ENCODE measurements at regions not wholly inside any gene's neighbourhood (a gene's known extent, or its start where the extent isn't known, plus 50 kb on each side); places are given as distances from the start of the nearest gene placed in this dataset.

DNA sequence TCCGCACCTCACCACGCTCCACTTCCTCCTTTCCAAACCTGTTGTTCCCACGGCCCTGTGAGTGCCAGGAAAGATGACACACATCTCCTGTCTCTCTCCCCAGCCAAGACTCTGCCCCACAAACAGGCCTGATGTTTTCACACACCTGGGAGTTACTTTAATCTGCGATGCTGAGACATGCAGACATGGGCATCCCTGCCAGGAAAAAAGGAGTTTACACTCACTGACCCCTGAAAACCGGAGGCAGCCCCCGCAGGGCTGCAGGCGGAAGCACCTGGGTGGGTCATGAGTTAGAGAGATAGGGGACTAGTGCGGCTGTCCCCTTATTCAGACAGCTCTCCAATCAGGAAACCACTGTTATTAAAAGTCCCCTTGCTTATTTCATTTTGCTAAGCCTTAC, 106.4 kb upstream of the CARD11 start:
- Histone ChIP-seq H3K27ac (no peak overlapping the region), H3K27me3 (peaks cover 0 to 25% (median 8%) of the 10 kb centered on the region in 7 donors), H3K4me3 (no peak overlapping the region), H3K4me1 (no peaks in the 10 kb centered on the region), H3K9me3 (peaks cover 0 to 8% (median 0%) of the 10 kb centered on the region in 11 donors), H3K36me3 (no peaks in the 10 kb centered on the region)
- no peak for ATAC-seq
- TF ChIP-seq, protein P1, sequence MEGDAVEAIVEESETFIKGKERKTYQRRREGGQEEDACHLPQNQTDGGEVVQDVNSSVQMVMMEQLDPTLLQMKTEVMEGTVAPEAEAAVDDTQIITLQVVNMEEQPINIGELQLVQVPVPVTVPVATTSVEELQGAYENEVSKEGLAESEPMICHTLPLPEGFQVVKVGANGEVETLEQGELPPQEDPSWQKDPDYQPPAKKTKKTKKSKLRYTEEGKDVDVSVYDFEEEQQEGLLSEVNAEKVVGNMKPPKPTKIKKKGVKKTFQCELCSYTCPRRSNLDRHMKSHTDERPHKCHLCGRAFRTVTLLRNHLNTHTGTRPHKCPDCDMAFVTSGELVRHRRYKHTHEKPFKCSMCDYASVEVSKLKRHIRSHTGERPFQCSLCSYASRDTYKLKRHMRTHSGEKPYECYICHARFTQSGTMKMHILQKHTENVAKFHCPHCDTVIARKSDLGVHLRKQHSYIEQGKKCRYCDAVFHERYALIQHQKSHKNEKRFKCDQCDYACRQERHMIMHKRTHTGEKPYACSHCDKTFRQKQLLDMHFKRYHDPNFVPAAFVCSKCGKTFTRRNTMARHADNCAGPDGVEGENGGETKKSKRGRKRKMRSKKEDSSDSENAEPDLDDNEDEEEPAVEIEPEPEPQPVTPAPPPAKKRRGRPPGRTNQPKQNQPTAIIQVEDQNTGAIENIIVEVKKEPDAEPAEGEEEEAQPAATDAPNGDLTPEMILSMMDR (IDR thresholded peaks at IDR 0.05), result no peak
- 50 to 62% methylated on average over 8 of the region's 8 CpGs for WGBS, 2 donors
- intact Hi-C loops (cut with DNase I), result loop anchor here in 6 of 10 donors (5.0 to 10.0 kb wide), 4 partner anchors 85 to 283 kb away; no protein-coding TSS in a partner anchor
- DNase-seq, result no peak

DNA sequence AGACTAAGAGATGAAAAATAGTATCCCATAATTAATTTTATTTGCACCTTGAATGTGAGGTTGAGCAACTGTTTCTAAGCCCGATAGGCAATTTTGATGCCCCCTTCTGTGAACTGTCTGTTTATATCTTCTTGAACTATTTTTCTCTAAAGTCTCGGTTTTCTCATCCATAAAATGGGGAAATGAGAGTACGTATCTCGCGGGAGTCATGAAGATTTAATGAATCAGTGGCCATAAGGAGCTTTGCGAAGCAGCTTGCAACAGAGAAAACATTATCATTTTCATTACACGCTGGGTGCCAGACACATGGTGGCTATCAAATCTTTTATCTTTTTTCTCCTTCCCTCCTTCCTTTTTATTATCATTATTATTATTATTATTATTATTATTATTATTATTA, 108.1 kb upstream of the CARD11 start:
- DNase-seq (no peak), ATAC-seq (no peak)
- WGBS, 2 donors, result 91 to 94% methylated on average over 7 of the region's 7 CpGs
- H3K4me1 ChIP-seq, result no peaks in the 10 kb centered on the region
- H3K27ac ChIP-seq, result no peak overlapping the region
- H3K27me3 ChIP-seq, result peaks cover 0 to 25% (median 8%) of the 10 kb centered on the region in 7 donors
- TF ChIP-seq, protein P1 (IDR thresholded peaks at IDR 0.05), result no peak
- intact Hi-C loops (cut with DNase I), result loop anchor here in 6 of 10 donors (5.0 to 10.0 kb wide), 4 partner anchors 87 to 284 kb away; no protein-coding TSS in a partner anchor
- H3K36me3 ChIP-seq, result no peaks in the 10 kb centered on the region
- no peak overlapping the region for H3K4me3 ChIP-seq
- peaks cover 0 to 17% (median 0%) of the 10 kb centered on the region in 11 donors for H3K9me3 ChIP-seq

DNA sequence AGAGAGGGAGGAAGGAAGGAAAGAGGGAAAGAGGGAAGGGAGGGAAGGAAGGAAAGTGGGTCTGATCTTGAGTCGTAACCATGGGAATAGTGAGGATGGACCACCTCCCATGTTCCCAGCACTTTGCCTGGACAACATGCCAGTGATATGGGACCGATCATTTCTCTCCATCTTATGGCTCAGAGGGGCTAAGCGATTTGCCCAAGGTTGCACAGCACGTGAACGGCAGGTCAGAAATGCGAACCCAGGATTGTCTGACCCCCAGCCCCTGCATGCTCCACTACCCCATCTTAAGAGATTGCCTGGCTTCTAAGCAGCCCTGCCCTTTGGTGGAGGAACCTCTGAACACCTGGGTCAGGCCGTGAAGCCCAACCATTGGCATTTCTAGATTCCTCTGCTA, 109.0 kb upstream of the CARD11 start:
- Histone ChIP-seq H3K4me3 (no peak overlapping the region), H3K27ac (no peak overlapping the region), H3K4me1 (no peaks in the 10 kb centered on the region), H3K9me3 (peaks cover 0 to 17% (median 0%) of the 10 kb centered on the region in 11 donors), H3K36me3 (no peaks in the 10 kb centered on the region), H3K27me3 (peaks cover 0 to 25% (median 8%) of the 10 kb centered on the region in 7 donors)
- no peak for DNase-seq
- WGBS, 2 donors, result 91 to 94% methylated on average over 7 of the region's 7 CpGs
- TF ChIP-seq, protein P1 (IDR thresholded peaks at IDR 0.05), result no peak
- no peak for ATAC-seq
- intact Hi-C loops (cut with DNase I), result loop anchor here in 6 of 10 donors (5.0 to 10.0 kb wide), 4 partner anchors 88 to 285 kb away; no protein-coding TSS in a partner anchor

DNA sequence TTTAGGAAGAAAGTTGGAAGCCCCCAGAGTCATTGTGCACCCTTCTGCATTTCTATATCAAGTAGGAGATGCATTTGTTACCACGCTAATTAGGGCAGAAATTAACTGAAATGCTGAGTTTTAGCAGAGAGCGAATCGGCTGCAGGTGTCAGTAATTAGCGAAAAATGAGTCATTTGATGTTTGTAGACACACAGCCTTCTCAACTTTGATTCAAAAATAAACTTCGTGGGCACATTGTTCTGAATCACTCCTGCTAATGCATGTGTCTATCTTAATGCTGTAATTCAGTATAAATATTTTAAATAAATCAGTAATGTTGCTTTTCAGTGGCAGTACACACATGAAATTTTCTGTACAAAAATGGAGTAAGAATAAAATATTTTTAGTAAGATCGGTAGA, 109.5 kb upstream of the CARD11 start:
- WGBS, 2 donors, result 77 to 88% methylated on average over 6 of the region's 6 CpGs
- Histone ChIP-seq H3K27me3 (peaks cover 0 to 25% (median 8%) of the 10 kb centered on the region in 7 donors), H3K4me1 (no peaks in the 10 kb centered on the region), H3K27ac (no peak overlapping the region), H3K36me3 (no peaks in the 10 kb centered on the region), H3K9me3 (peaks cover 0 to 17% (median 0%) of the 10 kb centered on the region in 11 donors), H3K4me3 (no peak overlapping the region)
- ATAC-seq (no peak), DNase-seq (no peak)
- TF ChIP-seq, protein P1 (IDR thresholded peaks at IDR 0.05), result no peak
- intact Hi-C loops (cut with DNase I), result loop anchor here in 6 of 10 donors (5.0 to 10.0 kb wide), 4 partner anchors 88 to 286 kb away; no protein-coding TSS in a partner anchor
